HG03066 (cell line): ENCODE measurements at regions not wholly inside any gene's neighbourhood (a gene's known extent, or its start where the extent isn't known, plus 50 kb on each side); places are given as distances from the start of the nearest gene placed in this dataset.

Experiments
- ATAC-seq: cut with Tn5 transposase; IDR thresholded peaks from one replicate; pipeline ENCODE4 v1.9.1; 2021; ENCODE audit warnings: low read depth; ENCODE audit not compliant: unreplicated experiment

DNA sequence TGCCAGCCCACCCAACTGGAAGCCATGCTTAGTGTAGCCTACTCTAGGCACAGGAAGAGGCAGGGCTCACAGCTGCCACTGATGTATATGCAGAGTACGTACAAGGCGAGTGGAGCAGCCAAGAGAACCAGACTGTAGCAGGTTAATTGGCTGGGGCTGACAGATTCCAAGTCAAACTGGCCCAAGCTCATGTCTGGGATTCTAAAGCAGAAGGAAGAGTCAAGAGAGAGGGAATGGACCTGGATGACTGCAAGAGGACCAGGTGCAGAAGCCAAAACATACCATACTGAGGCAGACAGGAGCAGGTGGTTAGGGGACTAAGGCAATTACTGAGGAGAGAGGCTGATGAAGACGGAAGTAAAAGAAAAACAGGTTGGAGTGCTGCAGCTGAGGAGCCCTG is 51.3 kb upstream of the LRRN2 start:
- no peak for ATAC-seq

DNA sequence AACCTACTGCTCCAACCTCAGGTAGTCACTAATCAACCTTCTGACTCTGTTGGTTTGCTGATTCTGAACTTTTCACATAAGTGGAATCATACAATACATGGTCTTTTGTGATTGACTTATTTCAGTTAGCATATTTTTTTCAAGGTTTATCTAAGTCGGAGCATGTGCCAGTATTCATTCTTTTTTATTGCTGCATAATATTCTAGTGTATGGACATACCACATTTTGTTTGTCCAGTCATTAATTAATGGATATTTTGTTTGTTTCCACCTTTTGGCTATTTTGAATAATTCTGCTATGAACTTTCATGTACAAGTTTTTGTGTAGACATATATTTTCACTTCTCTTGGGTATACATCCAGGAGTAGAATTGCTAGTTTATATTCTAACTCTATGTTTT is 53.0 kb upstream of the LRRN2 start:
- no peak for ATAC-seq

DNA sequence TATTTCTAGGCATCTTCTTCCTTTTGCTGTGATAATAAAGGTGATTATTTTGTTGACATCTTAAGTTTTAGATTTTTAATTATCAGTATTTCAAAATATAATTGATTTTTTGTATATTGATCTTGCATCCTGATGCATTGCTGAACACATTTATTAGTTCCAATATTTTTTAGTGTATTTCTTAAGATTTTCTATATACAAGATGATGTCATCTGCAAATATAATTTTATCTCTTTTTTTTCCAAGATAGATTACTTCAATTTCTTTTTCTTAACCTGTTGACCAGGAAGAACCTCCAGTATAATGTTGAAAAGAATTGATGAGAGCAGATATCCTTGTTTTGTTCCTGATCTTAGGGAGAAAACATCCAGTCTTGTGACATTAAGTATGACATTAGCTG is 54.8 kb upstream of the LRRN2 start:
- no peak for ATAC-seq

DNA sequence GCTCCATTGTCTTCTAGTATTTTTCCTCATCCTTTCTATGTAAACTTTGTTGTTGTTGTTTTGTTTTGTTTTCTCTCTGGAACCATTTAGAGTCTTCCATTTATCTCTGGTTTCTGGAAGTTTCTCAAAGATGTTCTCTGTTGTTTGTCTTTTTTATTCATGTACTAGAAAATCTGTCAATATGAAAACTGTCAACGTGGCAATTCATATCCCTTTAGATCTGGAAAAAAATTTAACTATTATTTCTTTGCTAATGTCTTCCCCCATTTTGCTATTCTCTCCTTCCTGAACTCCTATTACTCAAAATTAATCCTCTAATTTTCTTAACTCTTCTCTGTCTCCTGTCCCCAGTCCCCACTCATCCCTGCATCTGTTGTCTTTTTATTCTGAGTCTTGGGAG is 55.9 kb upstream of the LRRN2 start:
- no peak for ATAC-seq

DNA sequence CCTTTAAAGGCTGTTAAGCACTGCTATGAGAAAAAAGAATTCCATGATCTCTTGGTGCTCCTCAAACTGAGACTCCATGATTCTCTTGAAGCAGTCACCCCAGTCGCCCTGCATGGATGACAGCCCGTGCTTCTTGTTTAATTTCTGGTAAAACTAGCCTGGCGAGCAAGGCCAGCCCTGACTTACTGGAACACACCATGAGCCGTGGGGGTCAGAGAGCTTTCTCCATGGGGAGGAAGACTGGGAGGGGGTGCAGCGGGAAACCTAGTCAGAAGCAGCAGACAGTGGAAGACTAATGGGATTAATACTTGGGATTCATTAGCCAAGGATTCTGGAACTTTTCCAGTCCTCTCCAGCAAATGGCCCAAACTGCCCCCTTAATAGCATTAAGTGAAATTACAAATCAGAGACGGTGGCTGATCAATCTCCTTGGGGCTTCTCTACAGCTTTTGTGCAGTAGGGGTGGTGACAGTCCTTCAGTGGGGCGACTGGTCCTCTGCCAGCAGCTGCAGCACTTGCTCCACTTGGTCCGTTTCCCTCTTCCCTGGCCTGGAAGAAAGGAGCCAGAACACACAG is 57.2 kb upstream of the LRRN2 start:
- ATAC-seq = no peak

DNA sequence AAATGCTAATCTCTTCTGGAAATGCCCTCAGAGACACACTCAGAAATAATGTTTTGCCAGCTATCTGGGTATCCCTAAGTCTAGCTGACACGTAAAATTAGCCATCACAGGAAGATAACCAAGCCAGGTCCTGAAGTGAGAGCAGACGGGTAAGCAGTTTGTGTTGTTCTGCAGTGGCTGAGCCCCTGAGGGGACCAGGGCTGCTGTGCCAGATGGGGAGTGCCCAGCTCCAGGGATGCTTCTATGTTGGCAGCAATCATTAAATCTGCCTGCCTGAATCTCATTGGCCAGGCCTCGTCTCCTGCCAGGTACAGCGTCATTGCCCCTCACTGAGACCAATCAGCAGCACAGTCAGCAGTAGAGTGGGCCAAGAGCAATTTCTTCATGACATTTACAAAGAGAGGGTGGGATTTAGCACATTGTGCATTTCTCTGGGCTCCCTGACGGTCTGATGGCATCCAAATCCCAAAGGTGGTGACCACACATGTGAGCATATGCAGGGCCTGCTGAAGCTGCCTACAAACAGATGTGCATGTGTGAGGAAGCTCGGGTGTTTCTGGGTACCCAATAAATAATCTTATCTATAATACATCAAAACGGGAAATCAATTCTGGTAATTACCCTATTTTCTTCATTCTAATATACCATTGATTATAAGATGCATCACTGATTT is 58.7 kb upstream of the LRRN2 start:
- ATAC-seq = no peak

DNA sequence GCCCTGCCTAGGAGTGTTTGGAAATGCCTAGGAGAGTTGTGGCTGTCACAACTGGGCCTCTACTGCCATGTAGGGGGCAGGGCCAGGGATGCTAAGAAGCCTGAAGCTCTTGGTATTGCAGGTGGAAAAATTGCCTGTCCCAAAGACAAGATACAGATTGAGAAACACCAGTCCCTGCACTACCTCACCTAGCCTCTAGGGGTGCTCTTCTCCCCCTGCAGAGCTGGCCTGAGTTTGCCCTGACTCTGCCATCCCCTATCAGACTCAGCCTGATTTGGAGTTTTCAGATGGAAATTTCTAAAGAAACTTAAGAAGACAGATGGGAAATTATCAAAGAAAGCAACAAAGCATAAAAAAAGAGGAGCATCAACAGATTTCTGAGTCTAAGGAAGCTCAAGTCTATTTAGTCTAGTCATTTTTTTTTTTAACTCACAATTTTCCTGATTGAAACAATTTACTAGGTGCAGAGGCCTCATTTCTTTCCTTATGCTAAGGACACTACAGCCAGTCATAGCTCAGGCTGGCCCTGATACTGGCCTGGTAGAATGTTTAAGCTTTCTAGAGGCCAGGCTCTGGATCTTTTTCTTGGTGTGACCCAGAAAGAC is 61.4 kb upstream of the LRRN2 start:
- ATAC-seq = no peak

DNA sequence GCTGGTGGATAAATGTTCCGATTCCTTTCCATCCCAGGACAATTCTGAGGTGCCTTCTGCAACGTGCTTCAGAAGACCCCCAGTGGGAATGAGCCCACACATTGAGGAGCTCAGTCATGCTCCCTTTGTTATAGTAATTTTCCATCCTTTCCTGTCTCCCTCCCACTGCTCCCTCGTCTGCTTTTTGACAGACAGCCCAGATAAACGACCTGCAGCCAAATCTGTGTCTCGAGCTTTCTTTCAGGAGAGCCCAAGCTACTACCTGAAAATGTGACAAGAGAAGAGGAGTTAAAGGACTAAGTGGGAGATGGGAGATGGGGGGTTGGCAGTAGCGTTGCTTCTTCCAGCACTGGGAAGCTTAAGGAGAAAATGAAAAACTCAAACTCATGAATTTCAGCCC is 65.9 kb upstream of the LRRN2 start:
- no peak for ATAC-seq

DNA sequence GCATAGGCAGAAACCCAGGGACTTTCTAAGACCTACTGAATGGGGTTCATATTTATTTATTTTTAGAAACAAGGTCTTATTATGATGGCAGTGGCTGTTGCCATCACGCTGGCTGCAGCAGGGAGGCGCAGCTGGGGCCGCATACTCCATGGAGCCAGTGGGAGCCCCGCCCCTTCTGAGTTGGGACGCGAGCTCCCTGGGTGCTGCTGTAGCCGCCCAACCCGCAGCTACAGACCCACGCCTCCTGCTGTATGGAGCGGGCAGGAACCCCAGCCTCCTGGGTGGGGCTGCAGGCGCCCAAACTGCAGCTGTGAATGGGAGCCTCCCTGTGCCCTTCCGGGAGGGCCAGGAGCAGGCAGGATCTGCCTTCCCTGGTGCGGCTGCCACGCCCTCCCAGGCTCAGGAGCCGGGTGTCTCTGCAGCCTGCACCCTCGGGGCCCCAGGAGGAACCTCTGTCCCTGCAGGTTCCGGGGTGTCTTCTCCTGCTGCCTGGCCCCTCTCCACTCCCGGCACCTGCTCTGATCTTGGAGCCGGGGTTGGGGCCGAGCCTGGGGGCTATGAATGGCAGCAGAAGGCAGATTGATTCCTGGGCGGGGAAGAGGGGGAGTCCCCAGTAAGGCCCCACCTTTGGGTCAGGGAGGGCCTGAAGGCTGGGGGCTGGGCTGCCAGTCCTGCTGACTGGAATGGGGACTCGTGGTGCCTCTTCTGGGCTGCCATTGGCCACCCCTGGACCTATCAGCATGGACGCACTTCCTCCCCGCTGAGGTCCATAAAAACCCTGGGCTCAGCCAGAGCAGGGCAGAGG is 66.5 kb upstream of the LRRN2 start:
- ATAC-seq = no peak

DNA sequence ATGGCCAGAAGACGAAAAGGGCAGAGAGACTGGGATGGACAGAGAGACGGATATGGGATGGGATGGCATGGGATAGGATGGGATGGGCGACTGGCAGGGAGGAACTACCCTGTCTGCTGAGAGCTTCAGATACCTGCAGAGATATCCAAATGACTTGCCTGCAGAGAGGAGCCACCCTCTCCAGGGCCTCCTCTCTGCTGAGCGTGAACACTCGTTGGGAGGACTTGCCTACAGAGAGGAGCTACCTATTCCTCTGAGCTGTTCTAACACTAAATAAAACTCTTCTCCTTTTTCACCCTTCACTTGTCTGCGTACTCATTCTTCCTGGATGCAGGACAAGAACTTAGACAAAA is 67.1 kb upstream of the LRRN2 start:
- no peak for ATAC-seq

DNA sequence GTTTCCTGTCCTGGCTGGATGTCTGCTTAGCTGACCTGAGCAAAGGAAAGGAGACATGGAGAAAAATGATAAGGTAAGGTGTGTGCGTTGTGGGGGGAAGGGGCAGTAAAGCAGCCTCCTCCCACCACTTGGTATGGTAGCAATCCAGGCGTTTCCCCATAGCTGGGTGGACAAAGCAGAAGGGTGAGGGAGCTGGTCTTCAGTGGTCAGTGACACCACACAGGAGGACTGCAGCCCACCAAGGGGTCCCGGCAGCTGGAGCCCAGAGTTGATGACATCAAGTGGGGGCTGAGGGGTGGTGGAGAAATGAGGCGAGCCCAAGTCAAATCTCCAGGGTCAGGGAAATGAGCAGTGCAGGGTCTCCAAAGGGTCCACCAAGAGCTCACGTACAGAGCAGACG is 69.3 kb upstream of the LRRN2 start:
- ATAC-seq = no peak

DNA sequence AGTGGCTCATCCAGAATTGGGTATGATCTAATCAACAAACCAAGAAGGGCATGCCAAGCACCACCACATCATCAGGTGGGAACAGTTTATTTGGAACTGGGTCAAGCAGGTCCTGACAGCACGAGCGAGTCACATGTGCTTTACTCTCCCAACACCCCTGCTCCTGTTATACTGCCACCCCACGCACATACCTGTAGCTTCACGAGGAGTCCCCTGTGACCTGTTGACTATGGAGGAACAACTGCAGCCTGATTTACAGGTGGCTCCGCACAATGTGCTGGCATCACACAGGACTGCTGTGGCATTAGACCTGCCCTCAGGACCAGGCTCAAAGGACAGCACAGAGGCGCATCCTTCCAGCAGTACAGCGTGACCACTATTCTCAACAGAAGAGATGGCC is 70.8 kb upstream of the LRRN2 start:
- no peak for ATAC-seq

DNA sequence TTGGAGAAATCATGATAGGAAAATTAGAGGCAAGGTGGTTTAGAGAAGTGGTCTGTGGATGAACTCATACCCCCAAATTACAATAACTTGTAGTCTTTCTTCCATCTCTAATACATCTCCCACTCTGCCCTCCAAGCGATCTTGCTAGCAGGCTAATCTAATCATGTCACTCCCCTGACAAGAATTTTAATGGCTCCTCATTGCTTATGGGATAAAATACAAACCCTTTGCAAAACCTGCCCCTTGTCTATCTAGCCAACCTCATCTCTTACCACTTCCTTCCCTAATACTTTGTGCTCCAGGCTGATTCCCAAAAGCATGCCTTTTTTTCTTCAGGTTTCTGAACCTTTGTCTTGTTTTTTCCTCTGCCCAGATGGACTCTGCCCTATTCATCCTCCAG is 71.3 kb upstream of the LRRN2 start:
- no peak for ATAC-seq

DNA sequence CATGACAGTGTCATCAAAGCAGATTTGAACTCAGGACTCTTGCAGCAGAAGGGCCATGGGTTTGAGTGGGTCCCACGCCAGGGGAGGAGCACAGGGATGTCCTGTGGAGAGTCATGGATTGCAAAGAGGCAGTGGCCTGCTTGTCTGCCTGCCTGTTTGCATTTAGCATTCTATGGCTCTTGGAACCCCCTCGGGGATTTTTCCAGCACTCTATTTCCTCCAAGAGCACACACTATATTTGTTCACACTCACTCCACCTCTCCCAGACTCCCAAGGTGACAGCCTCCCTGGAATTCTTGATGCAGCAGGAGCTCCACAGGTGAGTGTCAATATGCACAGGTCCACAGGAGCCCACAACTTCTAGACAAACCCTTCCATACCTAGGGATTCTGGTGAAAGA is 73.1 kb upstream of the LRRN2 start:
- no peak for ATAC-seq

DNA sequence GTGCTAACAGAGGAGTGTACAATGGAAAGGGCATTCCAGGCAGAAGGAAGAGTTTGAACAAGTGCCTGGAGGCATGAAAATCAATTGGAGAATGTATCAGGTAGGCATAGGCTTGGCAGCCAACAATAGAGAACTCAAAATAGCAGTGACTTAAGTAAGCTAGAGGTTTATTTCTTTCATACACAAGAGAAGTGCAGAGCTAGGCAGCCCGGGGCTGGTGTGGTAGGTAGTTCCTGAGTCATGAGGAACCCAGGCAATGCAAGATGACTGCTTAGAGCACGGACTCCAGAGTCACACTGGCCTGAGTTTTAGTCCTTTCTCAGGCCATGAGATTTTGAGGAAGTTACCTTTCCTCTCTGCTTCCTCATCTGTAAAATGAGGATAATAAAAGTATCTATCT is 74.8 kb upstream of the LRRN2 start:
- no peak for ATAC-seq

DNA sequence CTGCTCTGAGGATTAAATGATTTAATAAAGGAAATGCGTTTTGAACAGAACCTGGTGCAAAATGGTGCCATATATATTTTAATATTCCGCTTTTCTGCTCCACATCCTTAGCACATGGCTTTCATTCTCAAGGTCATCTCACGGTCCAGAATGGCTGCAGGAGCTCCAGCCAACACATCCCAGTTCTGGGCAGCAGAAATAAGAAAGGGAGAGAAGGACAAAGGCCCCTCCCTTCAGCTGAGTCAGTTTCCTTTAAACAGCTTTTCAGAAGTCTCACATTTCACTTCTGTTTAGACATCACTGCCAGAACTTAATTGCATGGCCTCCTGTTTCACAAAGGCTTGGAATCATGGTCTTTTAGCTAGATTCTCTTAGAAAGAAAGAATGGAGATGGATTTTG is 75.2 kb upstream of the LRRN2 start:
- ATAC-seq = no peak

DNA sequence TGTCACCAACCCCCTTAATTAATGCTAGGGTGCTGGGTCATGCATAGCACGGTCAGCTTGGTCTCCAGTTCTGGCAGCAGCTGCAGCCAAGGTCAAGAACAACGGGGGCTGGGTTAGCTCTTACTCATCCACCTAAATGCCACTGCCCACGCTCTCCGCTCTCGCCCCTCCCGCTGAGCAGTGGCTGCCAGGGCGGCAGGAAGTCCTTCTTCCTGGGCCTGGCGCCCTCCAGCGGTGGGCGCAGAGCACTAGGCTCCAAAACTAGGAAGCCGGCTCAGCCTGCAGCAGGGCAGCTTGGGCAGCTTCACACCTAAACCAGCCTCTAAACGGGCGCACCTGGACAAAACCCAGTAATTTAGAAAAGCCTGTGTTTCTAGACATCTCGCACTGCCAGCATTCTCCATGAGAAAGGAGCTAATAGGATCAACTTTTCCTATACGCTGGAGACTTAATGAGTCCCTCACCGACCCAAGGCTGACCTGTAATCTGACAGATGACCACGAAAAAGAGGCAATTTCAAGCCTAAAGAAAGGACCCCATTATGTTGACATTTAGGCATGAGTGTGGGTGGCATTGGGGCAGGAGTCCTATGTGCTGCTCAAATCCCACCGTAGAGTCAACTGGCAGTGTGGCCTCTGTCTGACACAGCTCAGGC is 78.4 kb upstream of the LRRN2 start:
- ATAC-seq = peak; percentile 85

DNA sequence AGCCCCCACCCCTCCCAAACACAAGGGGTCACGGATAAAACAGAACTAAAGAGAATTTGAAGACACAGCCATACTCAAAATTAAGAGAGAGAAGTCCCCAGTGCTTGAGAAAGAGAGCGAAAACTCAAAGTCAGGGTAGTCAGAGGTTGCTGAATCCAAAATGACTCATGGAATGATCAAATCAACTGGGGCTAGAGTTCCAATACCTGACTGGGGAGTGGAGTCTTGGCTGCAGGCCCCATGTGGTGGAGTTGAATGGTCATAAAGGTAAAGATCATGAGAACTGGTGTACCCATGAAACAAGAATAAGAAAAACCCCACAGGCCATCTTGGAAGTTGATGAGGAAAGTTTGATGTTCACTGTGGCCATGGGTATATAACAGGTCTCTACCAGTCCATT is 84.5 kb upstream of the LRRN2 start:
- no peak for ATAC-seq

DNA sequence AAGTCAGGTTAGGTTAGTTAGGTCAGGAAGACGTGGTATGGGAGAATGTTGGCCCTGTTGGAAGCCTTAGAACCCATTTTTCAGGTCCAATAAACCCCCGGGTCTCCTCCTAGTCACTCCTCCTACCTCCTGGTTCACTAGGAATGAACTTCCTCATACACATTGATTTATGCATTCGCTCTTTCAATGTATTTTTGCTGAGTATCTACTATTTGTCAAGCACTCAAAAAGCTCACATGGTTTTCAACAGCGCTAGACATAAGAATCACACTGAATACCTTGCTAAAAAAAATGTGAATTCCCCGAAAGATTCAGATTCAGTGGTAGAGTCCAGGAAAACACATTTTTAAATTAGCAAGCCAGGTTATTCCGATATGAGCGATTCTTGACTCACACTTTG is 85.8 kb upstream of the LRRN2 start:
- no peak for ATAC-seq

DNA sequence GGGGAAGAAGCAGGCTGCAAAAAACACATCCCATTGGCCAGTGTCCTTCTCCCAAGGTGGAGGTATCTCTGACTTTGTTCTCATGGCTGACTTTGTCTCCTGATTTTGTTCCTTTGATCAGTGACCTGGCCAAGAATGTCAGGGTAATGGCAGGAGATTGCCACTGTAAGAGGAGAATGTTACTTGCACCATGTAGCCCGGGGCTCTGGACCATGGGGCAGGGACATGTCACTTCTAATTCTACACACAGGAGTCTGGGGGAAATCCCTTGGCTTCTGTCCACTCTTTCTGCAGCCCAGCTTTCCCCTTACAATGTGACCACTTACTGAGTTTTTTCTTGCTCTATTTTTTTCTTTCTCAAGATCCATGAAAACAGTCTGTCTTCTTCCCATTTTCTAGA is 87.7 kb upstream of the LRRN2 start:
- ATAC-seq = no peak

DNA sequence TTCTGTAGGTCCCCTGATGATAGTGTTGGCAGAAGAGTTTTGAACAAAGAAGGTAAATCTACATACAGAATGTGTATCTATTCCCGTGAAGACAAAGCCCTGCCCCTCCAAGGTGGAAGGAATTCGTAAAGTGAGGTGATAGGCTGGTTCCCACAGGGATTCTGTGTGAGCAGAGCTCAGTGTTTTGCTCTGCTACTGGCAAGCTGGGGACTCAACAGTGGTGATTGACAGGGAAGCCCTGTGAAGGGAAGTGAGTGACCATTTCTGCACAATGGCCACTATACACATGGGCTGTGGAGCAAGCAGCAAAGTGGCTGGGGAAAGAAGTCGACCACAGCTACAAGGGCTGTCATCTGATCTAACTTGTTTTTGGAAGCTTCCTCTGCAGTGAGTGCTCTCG is 90.0 kb upstream of the LRRN2 start:
- no peak for ATAC-seq
